Astrocyte of the cerebellum (primary cell): ENCODE measurements at regions not wholly inside any gene's neighbourhood (a gene's known extent, or its start where the extent isn't known, plus 50 kb on each side); places are given as distances from the start of the nearest gene placed in this dataset.
"Not testable (repeated sequence)": the region's sequence is repeated elsewhere in the genome, so short reads cannot be mapped to it uniquely, and the experiment has no call there.

Experiments used
- DNase-seq: peaks from one replicate; pipeline ENCODE4 v3.0.0-alpha.2; 2011; ENCODE audit warnings: low read depth
- H3K4me3 ChIP-seq: 2 replicates; pipeline ENCODE4 v1.5.1; 2011; ENCODE audit warnings: mild to moderate bottlenecking, low read depth, low read length, moderate library complexity
- CTCF ChIP-seq: IDR thresholded peaks from 2 replicates; pipeline ENCODE4 v1.5.1; 2012; ENCODE audit warnings: low read length, low read depth, moderate library complexity, mild to moderate bottlenecking; ENCODE audit errors: missing control alignments
- in situ Hi-C: cut with HindIII; loops from 2 replicates; pipeline ENCODE4 v1.10.0; 2017; ENCODE audit warnings: low sequenced_read_pairs

- no peak overlapping the region for H3K4me3 ChIP-seq
- no peak for TF ChIP-seq CTCF
- DNase-seq, result no peak
- in situ Hi-C loops, result no loop called here
These were observed 167.3 kb downstream of the MAIP1 start for GRCh38 chr2:200122683-200123082.

- H3K4me3 ChIP-seq, in situ Hi-C loops, DNase-seq: not testable (repeated sequence)
These were observed 169.4 kb downstream of the MAIP1 start for GRCh38 chr2:200124665-200125368.

DNA sequence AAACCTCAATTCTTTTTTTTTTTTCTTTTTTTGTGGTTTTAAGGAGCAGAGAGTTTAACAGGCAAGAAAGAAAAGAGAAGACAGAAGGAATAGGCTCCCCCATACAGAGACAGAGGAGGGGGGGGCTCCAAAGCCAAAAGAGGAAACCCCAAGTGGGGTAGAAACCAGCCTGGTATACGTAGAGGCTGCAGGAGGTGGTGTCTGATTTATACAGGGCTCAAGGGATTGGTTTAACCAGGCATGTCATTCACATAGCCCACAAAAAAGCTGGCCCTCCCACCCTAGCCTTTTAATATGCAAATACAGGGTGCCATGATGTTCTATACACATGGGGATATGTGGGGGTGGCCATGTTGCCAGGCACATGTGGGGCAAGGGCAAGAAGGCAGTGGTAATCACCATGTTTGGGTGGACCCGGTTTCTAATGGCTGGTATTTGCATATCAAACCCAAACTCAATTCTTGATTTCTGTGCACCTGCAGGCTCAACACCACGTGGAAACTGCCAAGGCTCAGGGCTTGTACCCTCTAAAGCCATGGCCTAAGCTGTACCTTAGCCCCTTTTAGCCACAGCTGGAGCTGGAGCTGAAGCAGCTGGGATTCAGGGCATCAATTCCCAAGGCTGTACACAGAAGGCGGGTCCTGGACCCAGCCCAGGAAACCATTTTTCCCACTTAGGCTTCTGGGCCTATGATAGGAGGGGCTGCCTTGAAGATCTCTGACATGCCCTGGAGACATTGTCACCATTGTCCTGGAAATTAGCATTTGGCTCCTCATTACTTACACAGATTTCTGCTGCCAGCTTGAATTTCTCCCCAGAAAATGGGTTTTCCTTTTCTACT, 170.3 kb downstream of the MAIP1 start:
- in situ Hi-C loops, result no loop called here
- DNase-seq, result no peak
- H3K4me3 ChIP-seq, result no peak overlapping the region
- TF ChIP-seq CTCF, result no peak

- H3K4me3 ChIP-seq, in situ Hi-C loops, DNase-seq: not testable (repeated sequence)
These were observed 170.9 kb downstream of the MAIP1 start for GRCh38 chr2:200126285-200126670.

GRCh38 chr2:200126680-200127079, 171.3 kb downstream of the MAIP1 start:
- DNase-seq, in situ Hi-C loops, H3K4me3 ChIP-seq: not testable (repeated sequence)

- no peak overlapping the region for H3K4me3 ChIP-seq
- DNase-seq, result no peak
- TF ChIP-seq CTCF, result peak; percentile 20
- in situ Hi-C loops, result no loop called here
These were observed 172.5 kb downstream of the MAIP1 start for GRCh38 chr2:200127848-200128247.

DNA sequence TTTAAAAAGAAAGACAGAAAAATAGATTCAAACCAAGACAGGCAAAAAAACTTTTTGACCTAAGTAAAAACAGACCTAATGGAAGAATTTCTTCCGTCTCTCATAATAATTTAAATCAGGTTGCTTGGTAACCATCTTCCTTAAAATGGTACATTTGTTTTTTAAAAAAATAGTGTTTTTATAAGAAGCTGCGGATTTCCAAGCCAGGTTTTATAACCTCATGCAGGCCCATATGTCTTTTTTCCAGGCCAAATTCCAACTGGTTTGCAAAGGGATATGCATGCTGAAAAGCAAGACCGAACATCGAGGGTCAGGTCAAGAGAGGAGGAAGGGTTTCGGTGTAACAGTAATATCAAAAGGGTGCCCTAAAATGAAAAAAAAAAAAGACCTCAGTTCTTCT, 172.9 kb downstream of the MAIP1 start:
- in situ Hi-C loops, result no loop called here
- TF ChIP-seq CTCF, result no peak

DNA sequence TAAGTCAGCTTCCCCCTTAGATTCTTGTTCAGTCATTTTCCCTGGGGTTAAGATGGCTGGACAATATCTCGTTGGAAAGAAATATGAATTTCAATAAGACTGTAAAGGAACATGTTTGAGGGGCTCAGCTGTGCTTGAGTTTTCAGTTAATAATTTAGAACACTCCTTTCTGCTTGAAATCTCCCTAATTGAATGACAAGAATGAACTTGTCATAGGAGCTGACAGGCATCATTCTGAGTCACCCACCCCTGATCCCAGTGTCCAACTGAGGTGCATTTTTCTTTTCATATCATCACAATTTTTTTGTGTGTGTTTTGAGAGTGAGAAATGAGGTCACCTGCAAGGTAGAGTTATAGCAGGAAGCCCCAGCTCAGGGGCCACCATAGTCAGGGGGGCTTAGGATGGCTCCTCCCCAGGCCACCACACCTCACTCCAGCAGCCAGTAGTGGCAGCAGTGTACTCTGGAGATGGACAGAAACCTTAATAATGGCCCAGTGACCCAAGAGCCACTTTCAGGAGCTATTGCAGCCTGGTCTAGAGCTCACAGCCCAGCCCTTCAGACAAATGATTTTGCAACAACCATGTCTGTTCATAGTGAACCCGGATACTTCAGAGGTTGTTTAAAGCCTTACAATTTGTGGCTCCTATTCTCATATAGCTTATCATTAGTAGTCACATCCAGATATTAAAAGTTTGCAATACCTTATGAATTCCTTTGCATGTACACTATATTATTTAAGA, 174.5 kb downstream of the MAIP1 start:
- no peak for DNase-seq
- in situ Hi-C loops, result no loop called here
- no peak for TF ChIP-seq CTCF
- no peak overlapping the region for H3K4me3 ChIP-seq

More for the DNA sequence above, 172.9 kb downstream of the MAIP1 start:
- DNase-seq, result no peak
- H3K4me3 ChIP-seq, result no peak overlapping the region
